Hepatocyte (in vitro differentiated cells): ENCODE measurements at regions not wholly inside any gene's neighbourhood (a gene's known extent, or its start where the extent isn't known, plus 50 kb on each side); places are given as distances from the start of the nearest gene placed in this dataset.

Experiments
- CTCF ChIP-seq: fragments of 200-600 bp; sonication (generic); IDR thresholded peaks from 2 replicates; pipeline ENCODE4 v1.5.1; 2016; ENCODE audit warnings: antibody characterized with exemption, mild to moderate bottlenecking; ENCODE audit not compliant: poor library complexity
- EZH2 ChIP-seq: fragments of 200-600 bp; sonication (generic); IDR thresholded peaks from 2 replicates; pipeline ENCODE4 v1.6.1; 2016; ENCODE audit warnings: antibody characterized with exemption, mild to moderate bottlenecking, borderline replicate concordance
- EZH2phosphoT487 ChIP-seq: fragments of 200-600 bp; sonication (generic); IDR thresholded peaks from one replicate; pipeline ENCODE4 v1.6.1; 2018; ENCODE audit warnings: antibody characterized with exemption, mild to moderate bottlenecking, low read depth, moderate library complexity; ENCODE audit not compliant: unreplicated experiment, severe bottlenecking

- TF ChIP-seq EZH2 (no peak), CTCF (no peak), EZH2phosphoT487 (no peak)
These were observed 217.5 kb downstream of the TRIB2 start for GRCh38 chr2:12934146-12934756.
